ENCODE measurements at regions not wholly inside any gene's neighbourhood (a gene's known extent, or its start where the extent isn't known, plus 50 kb on each side); places are given as distances from the start of the nearest gene placed in this dataset.
"Not testable (repeated sequence)": the region's sequence is repeated elsewhere in the genome, so short reads cannot be mapped to it uniquely, and the experiment has no call there.

DNA sequence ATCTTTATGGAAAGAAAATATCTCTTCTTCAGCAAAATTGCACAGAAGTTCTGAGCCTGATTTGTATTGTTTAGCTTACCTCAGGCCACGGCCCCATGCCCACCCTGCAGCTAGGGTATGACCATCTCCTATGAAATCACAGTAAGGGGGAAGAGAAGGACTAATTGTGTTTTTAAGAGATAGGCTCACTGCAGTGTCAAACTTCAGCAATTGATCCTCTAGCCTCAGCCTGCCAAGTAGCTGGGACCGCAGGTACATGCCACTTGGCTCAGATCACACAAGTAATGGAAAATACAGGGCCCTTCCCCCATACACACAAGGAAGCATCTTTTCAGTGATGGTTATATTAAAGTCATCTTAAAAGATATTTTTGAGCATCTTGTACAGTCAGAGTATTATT lies 60.0 kb downstream of the DMAC1 start:
- no peak for DNase-seq

DNA sequence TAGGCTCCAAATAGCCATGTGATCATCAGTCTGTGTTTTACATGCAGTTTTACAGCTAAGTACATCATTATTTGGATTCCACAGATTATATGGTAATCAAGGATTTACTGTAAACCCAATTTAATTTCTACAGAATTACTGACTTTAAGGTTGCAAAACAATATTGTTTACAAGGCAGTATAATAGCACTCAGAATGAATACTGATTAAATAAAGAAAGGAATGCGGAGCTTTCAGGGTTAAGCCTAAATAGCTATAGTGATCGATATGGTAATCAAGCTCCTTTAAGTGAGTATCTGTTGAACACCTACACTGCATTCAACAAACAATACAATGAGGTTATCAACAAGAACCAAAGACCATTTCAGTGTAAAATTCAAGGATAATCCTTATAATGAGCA lies 64.3 kb downstream of the DMAC1 start:
- no peak for DNase-seq

GRCh38 chr9:7730164-7730445 lies 69.5 kb downstream of the DMAC1 start:
- DNase-seq, result no peak

GRCh38 chr9:7729371-7730163 lies 70.0 kb downstream of the DMAC1 start:
- DNase-seq, result no peak

DNA sequence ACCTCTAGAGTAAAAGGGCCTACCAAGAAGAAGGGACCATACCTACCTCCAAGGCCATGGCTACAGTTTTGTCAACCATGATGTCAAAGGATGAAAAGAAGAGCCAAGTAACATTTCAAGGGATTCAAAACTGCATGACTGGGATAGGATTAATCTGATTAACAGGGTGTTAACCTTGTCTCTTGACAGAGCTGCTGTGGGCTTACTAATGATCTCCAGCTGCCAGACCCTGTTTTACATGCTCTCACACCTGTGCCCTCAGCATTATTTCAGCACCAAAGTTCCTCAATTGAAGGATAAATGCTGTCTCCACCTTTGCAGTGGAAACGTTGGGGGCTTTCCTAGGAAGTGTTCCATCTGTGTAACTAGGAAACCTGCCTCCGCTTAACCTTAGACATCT lies 78.3 kb downstream of the DMAC1 start:
- DNase-seq, result no peak

DNA sequence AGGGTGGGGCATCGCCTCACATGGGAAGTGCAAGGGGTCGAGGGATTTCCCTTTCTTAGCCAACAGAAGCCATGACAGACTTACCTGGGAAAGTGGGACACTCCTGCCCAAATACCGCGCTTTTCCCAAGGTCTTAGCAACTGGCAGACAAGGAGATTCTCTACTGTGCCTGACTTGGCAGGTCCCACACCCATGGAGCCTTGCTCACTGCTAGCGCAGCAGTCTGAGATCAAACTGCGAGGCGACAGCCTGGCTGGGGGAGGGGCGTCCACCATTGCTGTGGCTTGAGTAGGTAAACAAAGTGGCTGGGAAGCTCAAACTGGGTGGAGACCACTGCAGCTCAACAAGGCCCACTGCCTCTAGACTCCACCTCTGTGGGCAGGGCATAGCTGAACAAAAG lies 86.5 kb downstream of the DMAC1 start:
- DNase-seq, result not testable (repeated sequence)

- no peak for DNase-seq
These were observed 88.9 kb downstream of the DMAC1 start for GRCh38 chr9:7710686-7711085.

DNA sequence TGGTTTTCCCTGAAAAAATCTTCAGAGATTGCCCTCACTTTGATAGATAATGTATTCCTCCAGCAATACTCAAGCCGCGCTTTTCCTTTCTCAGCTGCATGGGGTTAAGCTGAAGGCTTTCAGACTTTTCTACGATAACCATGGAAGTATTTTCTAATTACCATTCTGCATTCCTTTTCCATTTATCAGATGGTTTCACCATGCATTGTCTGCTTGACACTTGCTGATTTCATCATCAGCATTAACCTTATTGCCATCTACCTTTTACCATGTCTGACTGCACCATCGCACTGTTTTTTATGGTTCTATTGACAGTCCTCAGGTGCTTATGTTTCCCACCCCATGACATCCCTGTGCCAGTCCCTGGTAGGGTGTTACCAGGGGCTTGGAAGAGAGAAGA lies 91.6 kb downstream of the DMAC1 start:
- no peak for DNase-seq

GRCh38 chr9:7704543-7704942 lies 95.0 kb downstream of the DMAC1 start:
- no peak for DNase-seq

DNA sequence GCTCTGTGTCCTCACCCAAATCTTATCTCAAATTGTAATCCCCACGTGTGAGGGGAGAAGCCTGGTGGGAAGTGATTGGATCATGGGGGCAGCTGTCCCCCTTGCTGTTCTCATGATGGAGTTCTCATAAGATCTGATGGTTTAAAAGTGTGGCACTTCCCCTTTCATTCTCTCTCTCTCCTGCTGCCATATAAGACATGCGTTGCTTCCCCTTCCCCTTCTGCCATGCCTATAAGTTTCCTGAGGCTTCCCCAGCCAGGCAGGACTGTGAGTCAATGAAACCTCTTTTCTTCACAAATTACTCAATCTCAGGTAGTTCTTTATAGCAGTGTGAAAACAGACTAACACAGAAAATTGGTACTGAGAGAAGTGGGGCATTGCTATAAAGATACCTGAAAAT lies 107.7 kb downstream of the DMAC1 start:
- no peak for DNase-seq

- DNase-seq, result no peak
These were observed 109.6 kb downstream of the DMAC1 start for GRCh38 chr9:7690014-7690413.

- DNase-seq, result no peak
These were observed 111.0 kb downstream of the DMAC1 start for GRCh38 chr9:7688626-7689025.

DNA sequence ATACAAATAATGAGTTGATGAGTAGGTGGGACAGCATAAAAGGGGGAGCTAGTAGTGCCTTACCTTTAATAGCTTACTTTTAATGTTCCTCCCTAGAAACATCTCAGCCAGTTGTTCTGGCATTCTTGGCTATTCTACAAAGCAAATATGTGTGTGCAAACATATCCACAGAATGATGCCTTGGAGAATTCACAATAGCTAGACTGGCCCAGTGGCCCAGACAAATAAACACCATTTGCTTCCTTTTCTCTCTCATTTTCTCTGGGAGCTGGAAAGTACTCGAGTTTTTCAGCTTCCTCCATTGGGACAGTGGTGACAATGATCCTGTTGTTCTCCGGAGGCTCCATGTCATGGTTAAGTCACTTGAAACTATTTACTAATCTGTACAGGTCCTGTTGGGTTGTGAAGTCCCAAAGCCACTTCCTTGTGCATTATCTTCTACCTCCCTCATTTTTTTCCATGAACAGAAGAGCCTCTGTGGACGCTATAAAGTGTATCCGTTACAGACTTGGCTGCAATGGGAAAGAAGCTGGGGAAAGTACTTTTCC lies 122.9 kb downstream of the DMAC1 start:
- DNase-seq, result no peak

GRCh38 chr9:7671847-7672246 lies 127.7 kb downstream of the DMAC1 start:
- no peak for DNase-seq

DNA sequence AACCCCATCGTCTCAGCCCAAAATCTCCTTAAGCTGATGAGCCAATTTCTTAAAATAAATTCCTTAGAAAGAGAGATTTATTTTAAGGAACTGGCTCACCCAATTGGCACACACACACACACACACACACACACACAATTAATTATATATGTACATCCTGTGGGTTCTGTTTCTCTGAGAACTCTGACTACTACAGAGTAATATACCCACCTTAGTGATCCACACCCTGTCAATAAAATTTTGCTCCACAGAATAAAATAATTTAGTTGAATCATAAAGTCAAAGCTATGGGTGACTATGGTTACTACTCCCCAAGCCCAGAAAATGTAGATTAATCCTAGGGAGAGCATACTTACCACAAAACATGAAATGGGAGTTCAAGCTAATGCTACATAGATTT lies 131.0 kb downstream of the DMAC1 start:
- DNase-seq, result no peak

DNA sequence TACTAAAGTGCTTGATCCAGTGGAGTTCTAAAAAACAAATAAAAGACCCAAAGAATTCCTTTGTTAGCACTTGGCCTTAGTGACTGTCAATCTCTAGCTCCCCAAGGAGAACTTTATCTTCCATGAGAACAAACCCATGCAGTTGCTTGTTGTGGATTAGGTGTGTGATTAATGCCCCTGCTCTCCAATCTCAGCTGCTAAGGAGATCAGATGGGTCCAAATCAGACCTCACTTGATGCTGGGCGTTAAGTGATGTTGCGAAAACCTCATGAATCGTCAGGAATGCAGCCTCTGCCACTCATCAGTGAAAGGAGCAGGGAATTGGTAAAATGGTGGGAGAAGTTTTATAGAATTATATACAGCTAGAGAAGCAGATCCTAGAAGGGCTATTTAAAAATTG lies 133.7 kb downstream of the DMAC1 start:
- no peak for DNase-seq

DNA sequence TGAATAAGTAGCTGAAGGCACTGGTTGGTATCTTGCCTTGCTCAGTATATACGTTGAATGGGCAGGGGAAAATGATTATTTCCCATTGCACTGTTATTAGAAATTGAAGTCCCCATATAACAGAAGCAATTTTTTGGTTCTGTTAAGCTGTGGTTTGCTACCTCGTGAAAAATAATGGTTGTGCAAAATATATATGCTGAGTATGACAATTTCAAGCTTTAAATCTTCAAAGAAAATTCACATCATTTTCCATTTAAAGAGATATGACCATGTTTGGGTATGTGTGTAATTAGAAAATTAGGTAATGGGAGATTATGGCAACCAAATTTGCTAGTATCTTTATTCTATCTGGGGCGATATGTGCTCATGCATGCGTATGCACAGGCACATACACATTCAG lies 139.8 kb downstream of the DMAC1 start:
- DNase-seq, result no peak

DNA sequence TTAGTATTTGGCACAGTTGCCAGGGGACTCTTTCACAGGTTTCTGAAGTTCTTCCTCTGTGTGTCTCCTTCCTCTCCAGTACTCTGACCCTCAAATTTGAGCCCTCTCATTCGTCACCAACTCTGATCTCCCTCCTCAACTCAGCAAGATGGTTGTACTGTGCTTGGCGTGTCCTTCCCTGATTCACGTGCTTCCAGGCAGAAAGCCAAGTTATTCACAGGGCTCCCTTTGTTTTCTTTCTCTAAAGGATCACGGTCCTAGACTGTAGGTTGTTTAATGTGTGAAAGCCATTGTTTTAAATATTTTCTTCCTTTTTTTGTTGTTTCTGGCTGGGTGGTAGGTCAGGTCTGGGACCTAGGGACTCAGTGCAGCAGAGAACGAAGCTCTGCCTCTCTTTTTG lies 142.9 kb downstream of the DMAC1 start:
- no peak for DNase-seq

GRCh38 chr9:7653262-7653661 lies 146.3 kb downstream of the DMAC1 start:
- DNase-seq, result no peak

DNA sequence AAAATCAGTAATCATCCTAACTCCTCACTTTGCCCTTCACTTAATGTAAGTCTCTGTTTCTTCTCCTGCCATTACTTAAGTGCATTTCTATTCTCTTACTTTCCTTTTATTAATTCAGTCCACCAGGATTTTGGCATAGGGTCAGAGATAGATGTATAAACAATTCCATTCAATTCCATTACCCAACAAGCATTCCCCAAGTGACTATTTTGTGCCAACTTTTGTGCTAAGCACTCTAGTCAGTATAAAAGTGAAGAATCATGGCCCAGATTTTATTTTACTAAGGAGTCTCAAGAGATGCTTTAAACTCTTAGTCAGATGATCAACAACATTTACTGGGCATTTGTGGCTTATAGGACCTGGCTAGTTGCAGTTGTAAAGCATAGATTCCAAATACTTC lies 159.3 kb downstream of the DMAC1 start:
- DNase-seq, result no peak

DNA sequence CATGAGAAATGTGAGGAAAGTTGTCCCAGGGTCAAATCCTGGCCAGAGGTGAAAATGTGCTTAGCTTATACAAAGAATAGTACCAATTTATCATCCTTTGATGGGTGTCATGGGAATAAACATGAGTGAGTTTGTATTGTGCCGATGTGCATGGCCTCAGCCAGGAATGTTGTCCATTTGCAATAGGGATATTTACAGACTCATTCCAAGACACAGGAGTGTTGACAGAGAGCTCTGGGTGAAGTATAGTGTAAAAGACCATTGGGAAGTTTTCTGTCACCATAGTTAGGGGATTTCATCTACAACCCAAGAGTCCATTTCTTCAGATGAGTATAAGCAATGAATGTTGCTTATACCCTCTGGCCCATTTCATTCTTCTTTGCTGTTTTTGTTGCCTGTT lies 160.1 kb downstream of the DMAC1 start:
- DNase-seq, result no peak

GRCh38 chr9:7636838-7637467 lies 162.6 kb downstream of the DMAC1 start:
- no peak for DNase-seq

DNA sequence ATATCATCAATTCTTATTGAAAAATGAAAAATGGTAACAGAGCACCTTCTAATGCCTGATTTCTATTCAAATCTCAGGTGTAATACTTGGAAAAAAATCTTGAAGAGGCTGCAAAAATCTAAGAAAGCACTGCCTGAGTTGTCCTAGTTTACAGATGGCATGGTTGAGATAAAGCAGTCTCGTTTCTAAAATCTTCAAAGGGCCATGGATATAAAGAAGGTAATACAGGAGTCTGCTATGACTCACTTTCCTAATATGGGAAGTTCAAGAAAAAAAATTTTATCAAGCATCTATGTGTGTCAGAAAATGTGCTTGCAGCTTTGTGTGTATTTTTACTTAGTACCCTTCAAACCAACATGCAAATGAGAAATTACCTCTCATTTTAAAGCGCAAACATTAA lies 163.3 kb downstream of the DMAC1 start:
- no peak for DNase-seq

DNA sequence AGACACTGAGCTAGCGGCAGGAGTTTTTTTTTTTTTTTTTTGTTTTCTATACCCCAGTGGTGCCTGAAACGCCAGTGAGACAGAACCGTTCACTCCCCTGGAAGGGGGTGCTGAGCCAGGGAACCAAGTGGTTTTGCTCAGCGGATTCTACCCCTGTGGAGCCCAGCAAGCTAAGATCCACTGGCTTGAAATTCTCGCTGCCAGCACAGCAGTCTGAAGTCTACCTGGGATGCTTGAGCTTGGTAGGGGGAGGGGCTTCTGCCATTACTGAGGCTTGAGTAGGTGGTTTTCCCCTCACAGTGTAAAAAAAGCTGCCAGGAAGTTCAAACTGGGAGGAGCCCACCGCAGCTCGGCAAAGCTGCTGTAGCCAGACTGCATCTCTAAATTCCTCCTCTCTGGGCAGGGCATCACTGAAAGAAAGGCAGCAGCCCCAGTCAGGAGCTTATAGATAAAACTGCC lies 173.0 kb downstream of the DMAC1 start:
- not testable (repeated sequence) for DNase-seq

- DNase-seq, result no peak
These were observed 177.1 kb downstream of the DMAC1 start for GRCh38 chr9:7622481-7622880.

Data from NCI-H2107 (cell line).